ENCODE measurements at regions not wholly inside any gene's neighbourhood (a gene's known extent, or its start where the extent isn't known, plus 50 kb on each side); places are given as distances from the start of the nearest gene placed in this dataset.

- TF ChIP-seq CTCF (IDR thresholded peaks at IDR 0.05): no peak
- TF ChIP-seq POLR2A (IDR thresholded peaks at IDR 0.05): no peak
Observed at GRCh38 chr9:85863875-85864274, 77.1 kb upstream of the NAA35 start.

All from adrenal gland (tissue), 5 donors.